ENCODE measurements at regions not wholly inside any gene's neighbourhood (a gene's known extent, or its start where the extent isn't known, plus 50 kb on each side); places are given as distances from the start of the nearest gene placed in this dataset.

- Histone ChIP-seq H3K4me3 (no peak overlapping the region), H3K4me2 (no peak overlapping the region), H3K27ac (peak overlapping the region; percentile 82 to 88), H3K4me1 (peaks cover 53% of the 10 kb centered on the region), H3K9me3 (0 out of 3 replicates have a peak, but pooled peaks cover 5% of the 10 kb centered on the region)
- ChIA-PET POLR2A (no interaction called here), CTCF (interaction anchor here (1.4 kb wide), 1 partner anchor 389 kb away, joined by 5 read pairs; no protein-coding TSS in a partner anchor)
- TF ChIP-seq EHMT2 (IDR thresholded peaks at IDR 0.05; ENCODE audit: low read depth) (no peak), PHF8 (IDR thresholded peaks at IDR 0.05; ENCODE audit: borderline replicate concordance, low read depth) (no peak), GATA3 (IDR thresholded peaks at IDR 0.05; ENCODE audit: borderline replicate concordance) (no peak), CTCF (IDR thresholded peaks at IDR 0.05) (no peak), MAZ (IDR thresholded peaks at IDR 0.05; ENCODE audit: borderline replicate concordance, low read depth, low read length) (no peak), CHD4 (IDR thresholded peaks at IDR 0.05; ENCODE audit: borderline replicate concordance) (no peak), CEBPB (IDR thresholded peaks at IDR 0.05) (no peak), JUNB (IDR thresholded peaks at IDR 0.05) (no peak), FOXS1 (CRISPR knock-in tag; IDR thresholded peaks at IDR 0.05) (no peak), HOXA7 (CRISPR knock-in tag; IDR thresholded peaks at IDR 0.05) (no peak), EP300 (IDR thresholded peaks at IDR 0.05) (no peak), REST (IDR thresholded peaks at IDR 0.05) (no peak), CHD2 (IDR thresholded peaks at IDR 0.05; ENCODE audit: low read length, partially characterized antibody) (no peak), ZSCAN20 (CRISPR knock-in tag; IDR thresholded peaks at IDR 0.05) (no peak)
- ATAC-seq: no peak
- no peak for DNase-seq (ENCODE audit: low read depth in 1 of 2, low spot score in 1 of 2)
- FAIRE-seq: peak; percentile 88
Measured at GRCh38 chrX:13099121-13099520, 54.7 kb upstream of the FAM9C start.

DNA sequence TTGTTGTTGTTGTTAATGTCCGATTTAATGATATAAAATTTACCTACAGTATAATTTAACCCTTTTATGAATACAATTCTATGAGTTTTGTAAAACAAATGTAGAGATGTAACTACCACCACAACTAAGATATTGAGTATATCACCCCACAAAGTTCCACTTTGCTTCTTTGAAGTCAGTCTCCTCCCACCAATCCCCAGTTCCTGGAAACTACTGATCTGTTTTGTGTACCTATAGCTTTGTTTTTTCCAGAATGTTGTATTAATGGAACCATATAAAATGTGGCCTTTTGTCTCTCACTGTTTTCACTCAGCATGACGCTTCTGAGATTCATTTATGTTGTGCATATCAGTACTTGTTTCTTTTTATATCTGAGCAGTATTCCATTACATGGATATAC is 52.3 kb upstream of the FAM9C start:
- ChIA-PET CTCF (no interaction called here), POLR2A (interaction anchor here (0.7 to 1.4 kb wide), 2 partner anchors 11 to 122 kb away, joined by 3 to 5 read pairs; partner anchors contain the start of gene TMSB4X)
- TF ChIP-seq CHD2 (IDR thresholded peaks at IDR 0.05; ENCODE audit: low read length, partially characterized antibody): no peak
- no peak for TF ChIP-seq CBX8 (IDR thresholded peaks at IDR 0.05)
- FAIRE-seq (peak; percentile 82), ATAC-seq (no peak), DNase-seq (ENCODE audit: low read depth in 1 of 2, low spot score in 1 of 2) (no peak)
- Histone ChIP-seq H3K4me2 (no peak overlapping the region), H3K4me3 (no peak overlapping the region), H3K4me1 (peaks cover 42% of the 10 kb centered on the region), H3K9me3 (peaks cover 2% of the 10 kb centered on the region; the same call in 1 of the 3 replicates), H3K27ac (no peak overlapping the region; a peak in 1 of 6 replicates)
- WGBS (ENCODE audit: missing lambda C conversion rate): 95% methylated on average over 2 of the region's 2 CpGs

GRCh38 chrX:13094828-13095341 is 50.5 kb upstream of the FAM9C start:
- TF ChIP-seq FOSL2 (IDR thresholded peaks at IDR 0.05): no peak
- no peak for TF ChIP-seq FOSL2 (CRISPR knock-in tag; IDR thresholded peaks at IDR 0.05)
- no peak for TF ChIP-seq CBX2 (IDR thresholded peaks at IDR 0.05; ENCODE audit: borderline replicate concordance, low read depth)
- TF ChIP-seq HDAC2 (IDR thresholded peaks at IDR 0.05): no peak
- TF ChIP-seq JUN (IDR thresholded peaks at IDR 0.05): no peak
- TF ChIP-seq MAZ (IDR thresholded peaks at IDR 0.05; ENCODE audit: borderline replicate concordance, low read depth, low read length): no peak
- H3K4me3 ChIP-seq: no peak overlapping the region
- H3K9me3 ChIP-seq: peaks cover 2% of the 10 kb centered on the region; the same call in 1 of the 3 replicates
- ChIA-PET POLR2A (interaction anchor here (0.8 kb wide), 1 partner anchor 117 kb away, joined by 3 read pairs; no protein-coding TSS in a partner anchor), CTCF (interaction anchor here (1.2 kb wide), 1 partner anchor 144 kb away, joined by 4 read pairs; no protein-coding TSS in a partner anchor)
- H3K4me2 ChIP-seq: peak overlapping the region; percentile 44; the same call in 2 of the 3 replicates
- FAIRE-seq: no peak
- peak overlapping the region; percentile 48 to 79 for H3K27ac ChIP-seq
- WGBS (ENCODE audit: missing lambda C conversion rate): 72% methylated on average over 4 of the region's 4 CpGs
- no peak for DNase-seq (ENCODE audit: low read depth in 1 of 2, low spot score in 1 of 2)
- H3K4me1 ChIP-seq: peaks cover 25% of the 10 kb centered on the region; the same call in 2 of the 3 replicates
- peak in 1 of 2 experiments; percentile 69; a peak in 3 of 6 replicates for ATAC-seq
